K562 (cell line): ENCODE measurements at regions not wholly inside any gene's neighbourhood (a gene's known extent, or its start where the extent isn't known, plus 50 kb on each side); places are given as distances from the start of the nearest gene placed in this dataset.

Experiments
- GATA2 ChIP-seq: sonication (generic); formaldehyde crosslinking; IDR thresholded peaks from 2 replicates; pipeline ENCODE4 v1.4.0; 2020; ENCODE audit warnings: mild to moderate bottlenecking, missing genetic modification reagents
- HCFC1 ChIP-seq: IDR thresholded peaks from 2 replicates; pipeline ENCODE4 v1.6.1; 2012; ENCODE audit warnings: low read depth, low read length, improper control_type of control experiment
- LEF1 ChIP-seq: fragments of 450-650 bp; IDR thresholded peaks from 2 replicates; pipeline ENCODE4 v1.6.1; 2016; ENCODE audit warnings: mild to moderate bottlenecking
- NONO ChIP-seq, 2 experiments: fragments of 200-400 bp in 1 of 2; fragments of 450-650 bp in 1 of 2; formaldehyde crosslinking in 1 of 2; IDR thresholded peaks; 2 replicates each; pipeline ENCODE4 v1.6.1; 2017; ENCODE audit warnings: low read depth in 2 of 2, mild to moderate bottlenecking in 2 of 2, moderate library complexity in 2 of 2, low read length in 1 of 2
- PCBP1 ChIP-seq: fragments of 200-400 bp; formaldehyde crosslinking; IDR thresholded peaks from 2 replicates; pipeline ENCODE4 v1.6.1; 2018; ENCODE audit warnings: mild to moderate bottlenecking, low read depth, low read length; ENCODE audit not compliant: poor library complexity, severe bottlenecking
- PHB ChIP-seq: fragments of 250-450 bp; sonication (Bioruptor Pico); IDR thresholded peaks from 2 replicates; pipeline ENCODE4 v1.5.0; 2021
- SIX5 ChIP-seq, 2 experiments: IDR thresholded peaks; 2 replicates each; pipeline ENCODE4 v1.6.1; 2011; ENCODE audit warnings: low read length in 2 of 2, borderline replicate concordance in 1 of 2, low read depth in 1 of 2, mild to moderate bottlenecking in 1 of 2, moderate library complexity in 1 of 2; ENCODE audit not compliant: insufficient read depth in 1 of 2
- SLC30A9 ChIP-seq: fragments of 250-450 bp; sonication (Bioruptor Pico); IDR thresholded peaks from 2 replicates; pipeline ENCODE4 v1.8.0; 2022; ENCODE audit warnings: mild to moderate bottlenecking, moderate library complexity
- TF ChIP-seq, protein P1 (sequence below): sonication (generic); formaldehyde crosslinking; IDR thresholded peaks from 2 replicates; pipeline ENCODE4 v1.5.0; 2020; ENCODE audit warnings: missing genetic modification reagents

GRCh38 chr6:28597924-28598722 lies 72.4 kb downstream of the GPX5 start (continued):
- TF ChIP-seq PCBP1 (no peak), SLC30A9 (CRISPR knock-in tag) (no peak), SIX5 (IDR thresholded peaks at IDR 0.05; ENCODE audit: borderline replicate concordance in 1 of 2, insufficient read depth in 1 of 2, low read depth in 1 of 2, low read length in 2 of 2) (no peak), GATA2 (CRISPR knock-in tag) (no peak), HCFC1 (no peak), LEF1 (no peak), NONO (IDR thresholded peaks at IDR 0.05; ENCODE audit: low read depth in 2 of 2, low read length in 1 of 2) (no peak), PHB (CRISPR knock-in tag) (no peak)
- TF ChIP-seq, protein P1, sequence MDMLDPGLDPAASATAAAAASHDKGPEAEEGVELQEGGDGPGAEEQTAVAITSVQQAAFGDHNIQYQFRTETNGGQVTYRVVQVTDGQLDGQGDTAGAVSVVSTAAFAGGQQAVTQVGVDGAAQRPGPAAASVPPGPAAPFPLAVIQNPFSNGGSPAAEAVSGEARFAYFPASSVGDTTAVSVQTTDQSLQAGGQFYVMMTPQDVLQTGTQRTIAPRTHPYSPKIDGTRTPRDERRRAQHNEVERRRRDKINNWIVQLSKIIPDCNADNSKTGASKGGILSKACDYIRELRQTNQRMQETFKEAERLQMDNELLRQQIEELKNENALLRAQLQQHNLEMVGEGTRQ (CRISPR knock-in tag), result no peak
